WTC11 (cell line): ENCODE measurements at regions not wholly inside any gene's neighbourhood (a gene's known extent, or its start where the extent isn't known, plus 50 kb on each side); places are given as distances from the start of the nearest gene placed in this dataset.
A peak's percentile ranks its signal among the peaks of the same experiment; 100 is the strongest.

ENCODE experiments used
- ATAC-seq: fragments of 200-7000 bp; cut with Tn5 transposase; 2 replicates; pipeline ENCODE4 v1.10.0; 2021; ENCODE audit warnings: mild to moderate bottlenecking, moderate library complexity
- CTCF ChIA-PET: fragments of 300-600 bp; sonication (Branson Sonifier 250); formaldehyde crosslinking; loops from one replicate; lab custom pipeline; 2021; ENCODE audit warnings: antibody characterized with exemption; lab: Charles Lee
- POLR2A ChIA-PET: fragments of 350-600 bp; sonication (Branson Sonifier 250); formaldehyde crosslinking; loops from one replicate; lab custom pipeline; 2021; ENCODE audit warnings: antibody characterized with exemption; lab: Charles Lee
- DNase-seq: peaks from one replicate; pipeline ENCODE4 v3.0.0; 2021; ENCODE audit warnings: low spot score
- H3K27ac Mint-ChIP-seq: 2 replicates; pipeline ENCODE4 v1.8.0; 2021; ENCODE audit warnings: mixed read lengths
- H3K27me3 Mint-ChIP-seq: 2 replicates; pipeline ENCODE4 v1.8.0; 2021; ENCODE audit warnings: low read depth, mild to moderate bottlenecking, moderate library complexity, mixed read lengths
- H3K36me3 Mint-ChIP-seq: 2 replicates; pipeline ENCODE4 v1.8.0; 2021; ENCODE audit warnings: mixed read lengths
- H3K4me1 Mint-ChIP-seq: 2 replicates; pipeline ENCODE4 v1.8.0; 2022; ENCODE audit warnings: mixed read lengths
- H3K4me3 Mint-ChIP-seq: 2 replicates; pipeline ENCODE4 v1.8.0; 2021; ENCODE audit warnings: mild to moderate bottlenecking, moderate library complexity, mixed read lengths
- H3K9me3 Mint-ChIP-seq: 2 replicates; pipeline ENCODE4 v1.8.0; 2021; ENCODE audit warnings: mixed read lengths
- CBFB ChIP-seq: sonication (generic); formaldehyde crosslinking; IDR thresholded peaks from 2 replicates; pipeline ENCODE4 v1.8.1; 2022; ENCODE audit warnings: mild to moderate bottlenecking, low read depth, missing genetic modification reagents
- FOXP1 ChIP-seq: sonication (generic); formaldehyde crosslinking; IDR thresholded peaks from 2 replicates; pipeline ENCODE4 v1.8.0; 2022; ENCODE audit warnings: missing genetic modification reagents, mild to moderate bottlenecking, moderate library complexity, borderline replicate concordance
- NFATC4 ChIP-seq: fragments of 250-450 bp; sonication (Bioruptor Pico); IDR thresholded peaks from 2 replicates; pipeline ENCODE4 v1.9.0; 2021; ENCODE audit warnings: mild to moderate bottlenecking
- RORB ChIP-seq: fragments of 250-450 bp; sonication (Bioruptor Pico); IDR thresholded peaks from 2 replicates; pipeline ENCODE4 v1.9.0; 2021; ENCODE audit warnings: mild to moderate bottlenecking
- SMAD3 ChIP-seq: sonication (generic); formaldehyde crosslinking; IDR thresholded peaks from 2 replicates; pipeline ENCODE4 v1.8.0; 2022; ENCODE audit warnings: missing genetic modification reagents, mild to moderate bottlenecking, borderline replicate concordance
- SOX15 ChIP-seq: fragments of 250-450 bp; sonication (Bioruptor Pico); IDR thresholded peaks from 2 replicates; pipeline ENCODE4 v1.9.0; 2021; ENCODE audit warnings: mild to moderate bottlenecking
- SP1 ChIP-seq: sonication (generic); formaldehyde crosslinking; conservative IDR thresholded peaks from 2 replicates; pipeline ENCODE4 v1.8.1; 2022; ENCODE audit warnings: missing genetic modification reagents
- ZBTB21 ChIP-seq: sonication (generic); formaldehyde crosslinking; IDR thresholded peaks from 2 replicates; pipeline ENCODE4 v1.8.1; 2023; ENCODE audit warnings: mild to moderate bottlenecking, missing genetic modification reagents, borderline replicate concordance
- ZNF219 ChIP-seq: sonication (generic); formaldehyde crosslinking; IDR thresholded peaks from 2 replicates; pipeline ENCODE4 v1.8.0; 2023; ENCODE audit warnings: missing genetic modification reagents, mild to moderate bottlenecking, borderline replicate concordance
- ZNF317 ChIP-seq: sonication (generic); formaldehyde crosslinking; IDR thresholded peaks from 2 replicates; pipeline ENCODE4 v1.8.1; 2023; ENCODE audit warnings: low read depth, mild to moderate bottlenecking, moderate library complexity, missing genetic modification reagents, borderline replicate concordance
- ZNF416 ChIP-seq: fragments of 250-450 bp; sonication (Bioruptor Pico); IDR thresholded peaks from 2 replicates; pipeline ENCODE4 v1.9.0; 2021; ENCODE audit warnings: mild to moderate bottlenecking, inconsistent platforms
- ZNF423 ChIP-seq: fragments of 250-450 bp; sonication (Bioruptor Pico); IDR thresholded peaks from 2 replicates; pipeline ENCODE4 v2.1.2; 2022; ENCODE audit warnings: mild to moderate bottlenecking, moderate library complexity
- TF ChIP-seq, protein P1 (sequence below): fragments of 250-450 bp; sonication (Bioruptor Pico); IDR thresholded peaks from 2 replicates; pipeline ENCODE4 v1.9.0; 2021; ENCODE audit warnings: mild to moderate bottlenecking
- TF ChIP-seq, protein P2 (sequence below): sonication (generic); formaldehyde crosslinking; IDR thresholded peaks from 2 replicates; pipeline ENCODE4 v1.8.1; 2022; ENCODE audit warnings: low read depth, missing genetic modification reagents, borderline replicate concordance
- TF ChIP-seq, protein P3 (sequence below): sonication (generic); formaldehyde crosslinking; IDR thresholded peaks from 2 replicates; pipeline ENCODE4 v1.8.0; 2023; ENCODE audit warnings: missing genetic modification reagents
- TF ChIP-seq, protein P4 (sequence below): fragments of 250-450 bp; sonication (Bioruptor Pico); IDR thresholded peaks from 2 replicates; pipeline ENCODE4 v2.1.2; 2022; ENCODE audit warnings: mild to moderate bottlenecking, moderate library complexity
- TF ChIP-seq, protein P5 (sequence below): sonication (generic); formaldehyde crosslinking; IDR thresholded peaks from 2 replicates; pipeline ENCODE4 v1.8.1; 2023; ENCODE audit warnings: mild to moderate bottlenecking, missing genetic modification reagents
- TF ChIP-seq, protein P6 (sequence below): sonication (generic); formaldehyde crosslinking; IDR thresholded peaks from 2 replicates; pipeline ENCODE4 v1.8.1; 2022; ENCODE audit warnings: mild to moderate bottlenecking, moderate library complexity, missing genetic modification reagents
- TF ChIP-seq, protein P7 (sequence below): sonication (generic); formaldehyde crosslinking; IDR thresholded peaks from 2 replicates; pipeline ENCODE4 v1.8.1; 2023; ENCODE audit warnings: mild to moderate bottlenecking, missing genetic modification reagents, moderate library complexity
- TF ChIP-seq, protein P8 (sequence below): sonication (generic); formaldehyde crosslinking; IDR thresholded peaks from 2 replicates; pipeline ENCODE4 v1.8.1; 2022; ENCODE audit warnings: low read depth, mild to moderate bottlenecking, moderate library complexity, missing genetic modification reagents, borderline replicate concordance

DNA sequence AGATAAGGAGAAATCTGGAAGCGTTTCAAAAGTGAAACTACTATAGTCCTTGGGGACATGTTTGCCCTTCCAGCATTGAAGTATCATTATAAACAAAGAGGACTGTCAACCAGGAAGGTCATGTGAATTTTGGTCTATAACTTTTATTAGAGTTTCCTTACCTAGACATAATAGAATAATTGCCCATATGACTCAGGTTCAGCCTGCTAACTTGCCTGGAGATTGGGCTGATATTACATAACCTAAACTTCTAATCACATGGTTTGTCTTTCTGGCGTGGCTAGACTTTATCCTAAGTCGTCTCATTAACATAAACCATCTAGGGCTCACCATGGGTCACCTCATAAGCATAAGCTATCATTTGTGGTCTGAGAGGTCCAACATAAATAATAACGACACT lies 775.9 kb downstream of the CENPC start (continued):
- TF ChIP-seq, protein P1, sequence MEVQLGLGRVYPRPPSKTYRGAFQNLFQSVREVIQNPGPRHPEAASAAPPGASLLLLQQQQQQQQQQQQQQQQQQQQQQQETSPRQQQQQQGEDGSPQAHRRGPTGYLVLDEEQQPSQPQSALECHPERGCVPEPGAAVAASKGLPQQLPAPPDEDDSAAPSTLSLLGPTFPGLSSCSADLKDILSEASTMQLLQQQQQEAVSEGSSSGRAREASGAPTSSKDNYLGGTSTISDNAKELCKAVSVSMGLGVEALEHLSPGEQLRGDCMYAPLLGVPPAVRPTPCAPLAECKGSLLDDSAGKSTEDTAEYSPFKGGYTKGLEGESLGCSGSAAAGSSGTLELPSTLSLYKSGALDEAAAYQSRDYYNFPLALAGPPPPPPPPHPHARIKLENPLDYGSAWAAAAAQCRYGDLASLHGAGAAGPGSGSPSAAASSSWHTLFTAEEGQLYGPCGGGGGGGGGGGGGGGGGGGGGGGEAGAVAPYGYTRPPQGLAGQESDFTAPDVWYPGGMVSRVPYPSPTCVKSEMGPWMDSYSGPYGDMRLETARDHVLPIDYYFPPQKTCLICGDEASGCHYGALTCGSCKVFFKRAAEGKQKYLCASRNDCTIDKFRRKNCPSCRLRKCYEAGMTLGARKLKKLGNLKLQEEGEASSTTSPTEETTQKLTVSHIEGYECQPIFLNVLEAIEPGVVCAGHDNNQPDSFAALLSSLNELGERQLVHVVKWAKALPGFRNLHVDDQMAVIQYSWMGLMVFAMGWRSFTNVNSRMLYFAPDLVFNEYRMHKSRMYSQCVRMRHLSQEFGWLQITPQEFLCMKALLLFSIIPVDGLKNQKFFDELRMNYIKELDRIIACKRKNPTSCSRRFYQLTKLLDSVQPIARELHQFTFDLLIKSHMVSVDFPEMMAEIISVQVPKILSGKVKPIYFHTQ = no peak
- TF ChIP-seq ZBTB21 (no peak), SOX15 (CRISPR knock-in tag) (no peak)
- TF ChIP-seq, protein P2, sequence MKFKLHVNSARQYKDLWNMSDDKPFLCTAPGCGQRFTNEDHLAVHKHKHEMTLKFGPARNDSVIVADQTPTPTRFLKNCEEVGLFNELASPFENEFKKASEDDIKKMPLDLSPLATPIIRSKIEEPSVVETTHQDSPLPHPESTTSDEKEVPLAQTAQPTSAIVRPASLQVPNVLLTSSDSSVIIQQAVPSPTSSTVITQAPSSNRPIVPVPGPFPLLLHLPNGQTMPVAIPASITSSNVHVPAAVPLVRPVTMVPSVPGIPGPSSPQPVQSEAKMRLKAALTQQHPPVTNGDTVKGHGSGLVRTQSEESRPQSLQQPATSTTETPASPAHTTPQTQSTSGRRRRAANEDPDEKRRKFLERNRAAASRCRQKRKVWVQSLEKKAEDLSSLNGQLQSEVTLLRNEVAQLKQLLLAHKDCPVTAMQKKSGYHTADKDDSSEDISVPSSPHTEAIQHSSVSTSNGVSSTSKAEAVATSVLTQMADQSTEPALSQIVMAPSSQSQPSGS (CRISPR knock-in tag) = no peak
- TF ChIP-seq, protein P3, sequence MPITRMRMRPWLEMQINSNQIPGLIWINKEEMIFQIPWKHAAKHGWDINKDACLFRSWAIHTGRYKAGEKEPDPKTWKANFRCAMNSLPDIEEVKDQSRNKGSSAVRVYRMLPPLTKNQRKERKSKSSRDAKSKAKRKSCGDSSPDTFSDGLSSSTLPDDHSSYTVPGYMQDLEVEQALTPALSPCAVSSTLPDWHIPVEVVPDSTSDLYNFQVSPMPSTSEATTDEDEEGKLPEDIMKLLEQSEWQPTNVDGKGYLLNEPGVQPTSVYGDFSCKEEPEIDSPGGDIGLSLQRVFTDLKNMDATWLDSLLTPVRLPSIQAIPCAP = no peak

DNA sequence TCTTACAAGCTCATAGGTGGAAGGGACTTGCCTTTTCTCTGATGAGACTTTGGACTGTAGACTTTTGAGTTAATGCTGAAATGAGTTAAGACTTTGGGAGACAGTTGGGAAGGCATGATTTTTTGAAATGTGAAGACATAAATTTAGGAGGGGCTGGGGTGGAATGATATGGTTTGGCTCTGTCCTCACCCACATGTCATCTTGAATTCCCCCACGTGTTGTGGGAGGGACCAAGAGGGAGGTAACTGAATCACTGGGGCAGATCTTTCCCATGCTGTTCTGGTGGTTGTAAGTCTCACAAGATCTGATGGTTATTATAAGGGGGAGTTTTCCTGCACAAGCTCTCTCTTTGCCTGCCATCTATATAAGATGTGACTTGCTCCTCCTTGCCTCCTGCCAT lies 777.9 kb downstream of the CENPC start:
- ChIA-PET POLR2A (no interaction called here), CTCF (no interaction called here)
- no peak for ATAC-seq
- Mint-ChIP-seq H3K4me1 (peaks cover 23% of the 10 kb centered on the region), H3K36me3 (peaks cover 16% of the 10 kb centered on the region), H3K27me3 (no peaks in the 10 kb centered on the region), H3K27ac (no peak overlapping the region), H3K4me3 (no peak overlapping the region), H3K9me3 (peaks cover 19% of the 10 kb centered on the region)
- no peak for DNase-seq
- TF ChIP-seq ZNF219 (CRISPR knock-in tag) (no peak), CBFB (CRISPR knock-in tag) (no peak), ZNF416 (no peak)
- TF ChIP-seq, protein P4, sequence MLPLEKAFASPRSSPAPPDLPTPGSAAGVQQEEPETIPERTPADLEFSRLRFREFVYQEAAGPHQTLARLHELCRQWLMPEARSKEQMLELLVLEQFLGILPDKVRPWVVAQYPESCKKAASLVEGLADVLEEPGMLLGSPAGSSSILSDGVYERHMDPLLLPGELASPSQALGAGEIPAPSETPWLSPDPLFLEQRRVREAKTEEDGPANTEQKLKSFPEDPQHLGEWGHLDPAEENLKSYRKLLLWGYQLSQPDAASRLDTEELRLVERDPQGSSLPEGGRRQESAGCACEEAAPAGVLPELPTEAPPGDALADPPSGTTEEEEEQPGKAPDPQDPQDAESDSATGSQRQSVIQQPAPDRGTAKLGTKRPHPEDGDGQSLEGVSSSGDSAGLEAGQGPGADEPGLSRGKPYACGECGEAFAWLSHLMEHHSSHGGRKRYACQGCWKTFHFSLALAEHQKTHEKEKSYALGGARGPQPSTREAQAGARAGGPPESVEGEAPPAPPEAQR (CRISPR knock-in tag) = no peak

DNA sequence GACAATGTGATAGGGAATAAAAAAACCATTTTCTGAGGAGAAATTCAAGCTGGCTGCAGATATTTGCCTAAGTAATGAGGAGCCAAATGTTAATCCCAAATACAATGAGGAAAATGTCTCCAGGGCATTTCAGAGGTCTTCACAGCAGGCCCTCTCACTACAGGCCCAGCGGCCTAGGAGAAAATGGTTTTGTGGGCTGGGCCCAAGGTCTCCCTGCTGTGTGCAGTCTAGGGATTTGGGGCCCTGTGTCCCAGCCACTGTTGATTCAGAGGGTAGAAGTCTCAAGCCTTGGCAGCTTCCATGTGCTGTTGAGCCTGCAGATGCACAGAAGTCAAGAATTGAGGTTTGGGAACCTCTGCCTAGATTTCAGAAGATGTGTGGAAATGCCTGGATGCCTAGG lies 778.7 kb downstream of the CENPC start:
- peaks cover 10% of the 10 kb centered on the region for H3K9me3 Mint-ChIP-seq
- H3K4me1 Mint-ChIP-seq = peaks cover 23% of the 10 kb centered on the region
- H3K4me3 Mint-ChIP-seq = no peak overlapping the region
- POLR2A ChIA-PET = no interaction called here
- H3K27me3 Mint-ChIP-seq = no peaks in the 10 kb centered on the region
- peak; percentile 13 for DNase-seq
- ATAC-seq = peak; percentile 94
- CTCF ChIA-PET = no interaction called here
- no peak overlapping the region for H3K27ac Mint-ChIP-seq
- TF ChIP-seq ZNF423 (CRISPR knock-in tag) (peak; percentile 63), RORB (CRISPR knock-in tag) (no peak)
- H3K36me3 Mint-ChIP-seq = peaks cover 12% of the 10 kb centered on the region; the same call in 1 of the 2 replicates

DNA sequence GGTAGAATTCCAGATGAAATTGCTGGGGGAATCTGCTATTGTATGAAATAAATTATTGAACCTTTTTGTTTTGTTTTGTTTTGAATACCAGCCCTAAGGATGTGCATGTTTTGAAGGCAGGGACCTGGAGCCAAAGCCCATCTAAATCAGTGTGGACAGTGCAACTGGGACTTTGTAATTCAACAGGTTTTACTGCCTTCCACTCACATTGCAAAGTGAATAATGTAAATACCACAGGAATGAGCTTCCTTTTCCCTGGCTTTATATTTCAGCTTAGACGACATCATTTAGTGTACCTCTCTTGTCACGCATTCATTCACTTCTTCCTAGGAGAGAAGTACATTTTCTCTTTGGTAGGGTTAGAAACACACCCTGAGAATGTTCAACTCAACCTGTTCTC lies 795.0 kb downstream of the CENPC start:
- Mint-ChIP-seq H3K27ac (no peak overlapping the region), H3K27me3 (no peaks in the 10 kb centered on the region), H3K36me3 (no peaks in the 10 kb centered on the region), H3K9me3 (no peaks in the 10 kb centered on the region), H3K4me3 (no peak overlapping the region), H3K4me1 (peaks cover 10% of the 10 kb centered on the region)
- ChIA-PET CTCF (interaction anchor here (1.2 kb wide), 1 partner anchor 176 kb away, joined by 3 read pairs; no protein-coding TSS in a partner anchor), POLR2A (no interaction called here)
- ATAC-seq = no peak
- no peak for DNase-seq
- TF ChIP-seq ZNF317 (CRISPR knock-in tag) (no peak), SMAD3 (CRISPR knock-in tag) (no peak), SP1 (CRISPR knock-in tag) (no peak), NFATC4 (CRISPR knock-in tag) (no peak), FOXP1 (no peak), SOX15 (CRISPR knock-in tag) (no peak)
- TF ChIP-seq, protein P5, sequence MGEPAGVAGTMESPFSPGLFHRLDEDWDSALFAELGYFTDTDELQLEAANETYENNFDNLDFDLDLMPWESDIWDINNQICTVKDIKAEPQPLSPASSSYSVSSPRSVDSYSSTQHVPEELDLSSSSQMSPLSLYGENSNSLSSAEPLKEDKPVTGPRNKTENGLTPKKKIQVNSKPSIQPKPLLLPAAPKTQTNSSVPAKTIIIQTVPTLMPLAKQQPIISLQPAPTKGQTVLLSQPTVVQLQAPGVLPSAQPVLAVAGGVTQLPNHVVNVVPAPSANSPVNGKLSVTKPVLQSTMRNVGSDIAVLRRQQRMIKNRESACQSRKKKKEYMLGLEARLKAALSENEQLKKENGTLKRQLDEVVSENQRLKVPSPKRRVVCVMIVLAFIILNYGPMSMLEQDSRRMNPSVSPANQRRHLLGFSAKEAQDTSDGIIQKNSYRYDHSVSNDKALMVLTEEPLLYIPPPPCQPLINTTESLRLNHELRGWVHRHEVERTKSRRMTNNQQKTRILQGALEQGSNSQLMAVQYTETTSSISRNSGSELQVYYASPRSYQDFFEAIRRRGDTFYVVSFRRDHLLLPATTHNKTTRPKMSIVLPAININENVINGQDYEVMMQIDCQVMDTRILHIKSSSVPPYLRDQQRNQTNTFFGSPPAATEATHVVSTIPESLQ = no peak
- TF ChIP-seq, protein P6, sequence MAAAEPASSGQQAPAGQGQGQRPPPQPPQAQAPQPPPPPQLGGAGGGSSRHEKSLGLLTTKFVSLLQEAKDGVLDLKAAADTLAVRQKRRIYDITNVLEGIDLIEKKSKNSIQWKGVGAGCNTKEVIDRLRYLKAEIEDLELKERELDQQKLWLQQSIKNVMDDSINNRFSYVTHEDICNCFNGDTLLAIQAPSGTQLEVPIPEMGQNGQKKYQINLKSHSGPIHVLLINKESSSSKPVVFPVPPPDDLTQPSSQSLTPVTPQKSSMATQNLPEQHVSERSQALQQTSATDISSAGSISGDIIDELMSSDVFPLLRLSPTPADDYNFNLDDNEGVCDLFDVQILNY (CRISPR knock-in tag) = no peak
- TF ChIP-seq, protein P7, sequence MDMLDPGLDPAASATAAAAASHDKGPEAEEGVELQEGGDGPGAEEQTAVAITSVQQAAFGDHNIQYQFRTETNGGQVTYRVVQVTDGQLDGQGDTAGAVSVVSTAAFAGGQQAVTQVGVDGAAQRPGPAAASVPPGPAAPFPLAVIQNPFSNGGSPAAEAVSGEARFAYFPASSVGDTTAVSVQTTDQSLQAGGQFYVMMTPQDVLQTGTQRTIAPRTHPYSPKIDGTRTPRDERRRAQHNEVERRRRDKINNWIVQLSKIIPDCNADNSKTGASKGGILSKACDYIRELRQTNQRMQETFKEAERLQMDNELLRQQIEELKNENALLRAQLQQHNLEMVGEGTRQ (CRISPR knock-in tag) = no peak
- TF ChIP-seq, protein P8, sequence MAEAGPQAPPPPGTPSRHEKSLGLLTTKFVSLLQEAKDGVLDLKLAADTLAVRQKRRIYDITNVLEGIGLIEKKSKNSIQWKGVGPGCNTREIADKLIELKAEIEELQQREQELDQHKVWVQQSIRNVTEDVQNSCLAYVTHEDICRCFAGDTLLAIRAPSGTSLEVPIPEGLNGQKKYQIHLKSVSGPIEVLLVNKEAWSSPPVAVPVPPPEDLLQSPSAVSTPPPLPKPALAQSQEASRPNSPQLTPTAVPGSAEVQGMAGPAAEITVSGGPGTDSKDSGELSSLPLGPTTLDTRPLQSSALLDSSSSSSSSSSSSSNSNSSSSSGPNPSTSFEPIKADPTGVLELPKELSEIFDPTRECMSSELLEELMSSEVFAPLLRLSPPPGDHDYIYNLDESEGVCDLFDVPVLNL = no peak
